Hepatocyte (in vitro differentiated cells): ENCODE measurements at regions not wholly inside any gene's neighbourhood (a gene's known extent, or its start where the extent isn't known, plus 50 kb on each side); places are given as distances from the start of the nearest gene placed in this dataset.

Source experiments
- EZH2 ChIP-seq: fragments of 200-600 bp; sonication (generic); IDR thresholded peaks from 2 replicates; pipeline ENCODE4 v1.6.1; 2016; ENCODE audit warnings: antibody characterized with exemption, mild to moderate bottlenecking, borderline replicate concordance
- EZH2phosphoT487 ChIP-seq: fragments of 200-600 bp; sonication (generic); IDR thresholded peaks from one replicate; pipeline ENCODE4 v1.6.1; 2018; ENCODE audit warnings: antibody characterized with exemption, mild to moderate bottlenecking, low read depth, moderate library complexity; ENCODE audit not compliant: unreplicated experiment, severe bottlenecking
- TF ChIP-seq, protein P1 (sequence below): fragments of 200-600 bp; sonication (generic); IDR thresholded peaks from 2 replicates; pipeline ENCODE4 v1.5.1; 2016; ENCODE audit warnings: antibody characterized with exemption, mild to moderate bottlenecking; ENCODE audit not compliant: poor library complexity

DNA sequence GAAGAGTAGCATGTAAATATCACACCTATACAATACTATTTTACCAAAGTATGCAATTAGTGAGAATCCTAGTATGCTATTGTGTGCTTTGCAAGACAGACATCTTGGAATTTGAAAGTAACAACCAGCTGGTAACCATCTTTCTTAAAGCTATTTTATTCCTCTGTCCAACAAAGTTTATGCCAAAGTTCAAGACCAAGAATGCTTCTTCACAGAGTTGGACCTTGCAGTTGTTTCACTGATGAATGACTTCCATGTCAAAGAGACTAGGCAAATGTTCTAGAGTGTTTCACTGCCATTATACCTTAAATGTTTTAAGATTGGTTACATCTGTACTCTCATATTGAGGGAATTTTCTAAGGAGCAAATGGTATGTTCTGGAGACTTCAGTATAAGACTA lies 215.2 kb upstream of the CRIM1 start:
- TF ChIP-seq, protein P1, sequence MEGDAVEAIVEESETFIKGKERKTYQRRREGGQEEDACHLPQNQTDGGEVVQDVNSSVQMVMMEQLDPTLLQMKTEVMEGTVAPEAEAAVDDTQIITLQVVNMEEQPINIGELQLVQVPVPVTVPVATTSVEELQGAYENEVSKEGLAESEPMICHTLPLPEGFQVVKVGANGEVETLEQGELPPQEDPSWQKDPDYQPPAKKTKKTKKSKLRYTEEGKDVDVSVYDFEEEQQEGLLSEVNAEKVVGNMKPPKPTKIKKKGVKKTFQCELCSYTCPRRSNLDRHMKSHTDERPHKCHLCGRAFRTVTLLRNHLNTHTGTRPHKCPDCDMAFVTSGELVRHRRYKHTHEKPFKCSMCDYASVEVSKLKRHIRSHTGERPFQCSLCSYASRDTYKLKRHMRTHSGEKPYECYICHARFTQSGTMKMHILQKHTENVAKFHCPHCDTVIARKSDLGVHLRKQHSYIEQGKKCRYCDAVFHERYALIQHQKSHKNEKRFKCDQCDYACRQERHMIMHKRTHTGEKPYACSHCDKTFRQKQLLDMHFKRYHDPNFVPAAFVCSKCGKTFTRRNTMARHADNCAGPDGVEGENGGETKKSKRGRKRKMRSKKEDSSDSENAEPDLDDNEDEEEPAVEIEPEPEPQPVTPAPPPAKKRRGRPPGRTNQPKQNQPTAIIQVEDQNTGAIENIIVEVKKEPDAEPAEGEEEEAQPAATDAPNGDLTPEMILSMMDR, result no peak
- TF ChIP-seq EZH2 (no peak), EZH2phosphoT487 (no peak)
